ENCODE measurements at regions not wholly inside any gene's neighbourhood (a gene's known extent, or its start where the extent isn't known, plus 50 kb on each side); places are given as distances from the start of the nearest gene placed in this dataset.
A peak's percentile ranks its signal among the peaks of the same experiment; 100 is the strongest.

GRCh38 chr1:177789956-177790355, 179.9 kb downstream of the SEC16B start:
- DNase-seq (ENCODE audit: low spot score): no peak

- no peak for DNase-seq (ENCODE audit: low spot score)
These were observed 183.6 kb downstream of the SEC16B start for GRCh38 chr1:177786176-177786745.

- DNase-seq (ENCODE audit: low spot score): no peak
These were observed 184.9 kb downstream of the SEC16B start for GRCh38 chr1:177784936-177785335.

GRCh38 chr1:177784409-177784808, 185.4 kb downstream of the SEC16B start:
- DNase-seq (ENCODE audit: low spot score): no peak

GRCh38 chr1:177783051-177783450, 186.8 kb downstream of the SEC16B start:
- peak; percentile 18 for DNase-seq (ENCODE audit: low spot score)

GRCh38 chr1:177780096-177780700, 189.7 kb downstream of the SEC16B start:
- peak; percentile 46 for DNase-seq (ENCODE audit: low spot score)

- DNase-seq (ENCODE audit: low spot score): peak; percentile 22
These were observed 190.5 kb downstream of the SEC16B start for GRCh38 chr1:177779166-177779965.

- DNase-seq (ENCODE audit: low spot score): no peak
These were observed 193.9 kb downstream of the SEC16B start for GRCh38 chr1:177775924-177776323.

GRCh38 chr1:177772386-177772960, 197.4 kb downstream of the SEC16B start:
- DNase-seq (ENCODE audit: low spot score): no peak

GRCh38 chr1:177771688-177772087, 198.2 kb downstream of the SEC16B start:
- DNase-seq (ENCODE audit: low spot score): no peak

GRCh38 chr1:177770096-177770495, 199.8 kb downstream of the SEC16B start:
- DNase-seq (ENCODE audit: low spot score): no peak

GRCh38 chr1:177755851-177756560, 213.9 kb downstream of the SEC16B start:
- no peak for DNase-seq (ENCODE audit: low spot score)

- peak; percentile 16 for DNase-seq (ENCODE audit: low spot score)
These were observed 215.3 kb downstream of the SEC16B start for GRCh38 chr1:177754603-177755002.

GRCh38 chr1:177753655-177754054, 216.2 kb downstream of the SEC16B start:
- DNase-seq (ENCODE audit: low spot score): no peak

- DNase-seq (ENCODE audit: low spot score): no peak
These were observed 221.6 kb downstream of the SEC16B start for GRCh38 chr1:177748080-177748801.

GRCh38 chr1:177746155-177746554, 223.7 kb downstream of the SEC16B start:
- no peak for DNase-seq (ENCODE audit: low spot score)

GRCh38 chr1:177744906-177745305, 225.0 kb downstream of the SEC16B start:
- DNase-seq (ENCODE audit: low spot score): no peak

- no peak for DNase-seq (ENCODE audit: low spot score)
These were observed 228.4 kb downstream of the SEC16B start for GRCh38 chr1:177741476-177741875.

- DNase-seq (ENCODE audit: low spot score): no peak
These were observed 230.1 kb downstream of the SEC16B start for GRCh38 chr1:177739780-177740179.

GRCh38 chr1:177737456-177737855, 232.4 kb downstream of the SEC16B start:
- no peak for DNase-seq (ENCODE audit: low spot score)

GRCh38 chr1:177732178-177732577, 237.7 kb downstream of the SEC16B start:
- no peak for DNase-seq (ENCODE audit: low spot score)

- DNase-seq (ENCODE audit: low spot score): no peak
These were observed 240.2 kb downstream of the SEC16B start for GRCh38 chr1:177729646-177730045.

Measured in iPS-NIHi11 (cell line).